ENCODE measurements at regions not wholly inside any gene's neighbourhood (a gene's known extent, or its start where the extent isn't known, plus 50 kb on each side); places are given as distances from the start of the nearest gene placed in this dataset.

DNA sequence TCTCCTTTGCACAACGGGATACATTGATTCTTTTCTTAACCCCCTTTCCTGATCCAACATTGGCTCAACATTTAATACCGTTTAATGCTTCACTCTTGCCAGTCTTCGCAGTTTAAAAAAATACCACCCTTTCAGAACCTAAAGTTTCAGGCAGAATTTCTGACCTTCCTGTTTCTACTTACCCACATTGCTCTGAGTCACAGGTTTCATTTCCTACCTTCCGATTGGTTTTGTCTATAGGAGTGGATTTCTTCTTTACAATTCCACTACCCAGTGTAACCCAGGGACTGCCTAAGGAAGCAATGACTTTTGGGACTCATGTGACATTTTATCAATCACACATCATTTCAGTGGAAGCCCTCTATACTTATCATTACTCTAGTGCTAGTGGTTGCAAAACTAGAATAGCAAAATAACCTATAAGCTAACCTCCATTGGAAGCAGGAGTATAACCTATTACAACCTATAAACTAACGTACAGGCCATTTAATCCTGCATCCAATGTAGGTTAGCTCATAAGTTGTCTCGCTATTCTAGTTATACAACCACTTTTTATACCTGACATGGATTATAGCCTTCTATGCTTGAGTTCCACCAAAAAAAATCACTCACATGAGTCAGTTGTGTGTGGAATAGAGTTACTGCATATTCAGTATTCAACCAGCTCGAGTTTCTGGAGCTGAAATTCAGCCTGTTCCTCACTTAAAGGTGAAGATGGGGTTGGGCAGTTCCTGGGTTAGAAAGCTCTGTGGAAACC, 64.9 kb upstream of the KITLG start:
- Histone ChIP-seq H3K27ac (replicated peaks; ENCODE audit: low read length) (no peak overlapping the region), H3K9me3 (replicated peaks in 1 of 2; ENCODE audit: control insufficient read depth in 2 of 2, insufficient read depth in 1 of 2, low read depth in 1 of 2, low read length in 2 of 2) (no peaks in the 10 kb centered on the region), H3K4me1 (ENCODE audit: control insufficient read depth in 2 of 2, insufficient read depth in 1 of 2, low read depth in 1 of 2, low read length in 2 of 2) (no peaks in the 10 kb centered on the region), H3K36me3 (replicated peaks in 1 of 2; ENCODE audit: control insufficient read depth in 2 of 2, insufficient read depth in 2 of 2, low read length in 2 of 2) (no peaks in the 10 kb centered on the region), H3K4ac (ENCODE audit: low read length) (no peak overlapping the region), H3K79me1 (ENCODE audit: low read depth, low read length) (no peaks in the 10 kb centered on the region), H3K9ac (ENCODE audit: low read depth, low read length, poor library complexity) (no peak overlapping the region), H3K14ac (ENCODE audit: low read length) (no peak overlapping the region), H3K18ac (ENCODE audit: low read length) (no peak overlapping the region), H3K23ac (ENCODE audit: low read depth, low read length, poor library complexity) (no peak overlapping the region), H3K4me3 (ENCODE audit: low read length in 2 of 2) (no peak overlapping the region), H2AK5ac (ENCODE audit: low read depth, low read length) (no peak overlapping the region), H3K4me2 (ENCODE audit: insufficient read depth, low read length, poor library complexity, severe bottlenecking) (no peak overlapping the region), H2BK15ac (ENCODE audit: low read length) (no peak overlapping the region), H2BK120ac (ENCODE audit: low read depth, low read length) (no peak overlapping the region), H3K27me3 (ENCODE audit: control insufficient read depth in 3 of 3, insufficient read depth in 3 of 3, low read depth in 1 of 3, low read length in 3 of 3) (no peaks in the 10 kb centered on the region), H2AFZ (ENCODE audit: low read length) (no peak overlapping the region), H4K8ac (ENCODE audit: low read depth, low read length) (no peak overlapping the region), H2BK5ac (ENCODE audit: low read length) (no peak overlapping the region), H2BK12ac (ENCODE audit: low read length) (no peak overlapping the region), H4K91ac (ENCODE audit: low read depth, low read length, poor library complexity) (no peak overlapping the region)
- DNase-seq (ENCODE audit: low spot score), result no peak
- no CpG with 5 or more reads among the region's 7 CpGs for WGBS, 2 donors (ENCODE audit: extremely low coverage in 2 of 2, insufficient read length in 2 of 2, insufficient replicate concordance in 1 of 2)

DNA sequence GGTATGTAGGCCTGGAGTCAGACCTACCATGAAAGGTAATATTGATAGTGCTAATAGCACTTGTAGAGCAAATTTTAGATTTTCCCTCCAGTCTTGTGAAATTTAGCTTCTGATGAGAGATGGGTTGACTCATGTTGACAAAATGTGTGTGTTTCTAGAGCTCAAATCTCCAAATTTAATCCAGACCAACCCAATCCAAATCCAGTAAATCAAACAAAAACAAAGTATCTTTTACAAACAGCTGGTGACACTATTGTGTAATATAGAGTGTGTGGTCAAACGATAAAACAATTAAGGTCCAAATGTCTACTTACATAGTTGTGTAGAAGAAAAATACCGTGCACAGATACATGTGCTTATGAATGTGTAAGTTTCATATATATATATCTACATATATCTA, 63.4 kb upstream of the KITLG start:
- H3K4me2 ChIP-seq (ENCODE audit: insufficient read depth, low read length, poor library complexity, severe bottlenecking), result no peak overlapping the region
- no peaks in the 10 kb centered on the region for H3K36me3 ChIP-seq (replicated peaks in 1 of 2; ENCODE audit: control insufficient read depth in 2 of 2, insufficient read depth in 2 of 2, low read length in 2 of 2)
- no peaks in the 10 kb centered on the region for H3K4me1 ChIP-seq (ENCODE audit: control insufficient read depth in 2 of 2, insufficient read depth in 1 of 2, low read depth in 1 of 2, low read length in 2 of 2)
- WGBS, 2 donors (ENCODE audit: extremely low coverage in 2 of 2, insufficient read length in 2 of 2, insufficient replicate concordance in 1 of 2), result no CpG with 5 or more reads among the region's 2 CpGs
- no peak overlapping the region for H3K27ac ChIP-seq (replicated peaks; ENCODE audit: low read length)
- H3K4me3 ChIP-seq (ENCODE audit: low read length in 2 of 2), result no peak overlapping the region
- no peaks in the 10 kb centered on the region for H3K27me3 ChIP-seq (ENCODE audit: control insufficient read depth in 3 of 3, insufficient read depth in 3 of 3, low read depth in 1 of 3, low read length in 3 of 3)
- no peak overlapping the region for H2BK15ac ChIP-seq (ENCODE audit: low read length)
- no peaks in the 10 kb centered on the region for H3K9me3 ChIP-seq (replicated peaks in 1 of 2; ENCODE audit: control insufficient read depth in 2 of 2, insufficient read depth in 1 of 2, low read depth in 1 of 2, low read length in 2 of 2)
- no peak overlapping the region for H3K14ac ChIP-seq (ENCODE audit: low read length)
- no peak overlapping the region for H2AFZ ChIP-seq (ENCODE audit: low read length)
- H4K8ac ChIP-seq (ENCODE audit: low read depth, low read length), result no peak overlapping the region
- H2BK5ac ChIP-seq (ENCODE audit: low read length), result no peak overlapping the region
- DNase-seq (ENCODE audit: low spot score), result no peak
- H3K23ac ChIP-seq (ENCODE audit: low read depth, low read length, poor library complexity), result no peak overlapping the region
- H3K79me1 ChIP-seq (ENCODE audit: low read depth, low read length), result no peaks in the 10 kb centered on the region
- no peak overlapping the region for H2BK12ac ChIP-seq (ENCODE audit: low read length)
- H3K9ac ChIP-seq (ENCODE audit: low read depth, low read length, poor library complexity), result no peak overlapping the region
- no peak overlapping the region for H2AK5ac ChIP-seq (ENCODE audit: low read depth, low read length)
- no peak overlapping the region for H3K18ac ChIP-seq (ENCODE audit: low read length)
- no peak overlapping the region for H2BK120ac ChIP-seq (ENCODE audit: low read depth, low read length)
- H4K91ac ChIP-seq (ENCODE audit: low read depth, low read length, poor library complexity), result no peak overlapping the region
- no peak overlapping the region for H3K4ac ChIP-seq (ENCODE audit: low read length)

GRCh38 chr12:88642675-88643431, 62.6 kb upstream of the KITLG start:
- Histone ChIP-seq H3K4ac (ENCODE audit: low read length) (no peak overlapping the region), H3K14ac (ENCODE audit: low read length) (no peak overlapping the region), H3K9me3 (replicated peaks in 1 of 2; ENCODE audit: control insufficient read depth in 2 of 2, insufficient read depth in 1 of 2, low read depth in 1 of 2, low read length in 2 of 2) (no peaks in the 10 kb centered on the region), H4K8ac (ENCODE audit: low read depth, low read length) (no peak overlapping the region), H3K4me1 (ENCODE audit: control insufficient read depth in 2 of 2, insufficient read depth in 1 of 2, low read depth in 1 of 2, low read length in 2 of 2) (no peaks in the 10 kb centered on the region), H2BK120ac (ENCODE audit: low read depth, low read length) (no peak overlapping the region), H3K18ac (ENCODE audit: low read length) (no peak overlapping the region), H4K91ac (ENCODE audit: low read depth, low read length, poor library complexity) (no peak overlapping the region), H3K27me3 (ENCODE audit: control insufficient read depth in 3 of 3, insufficient read depth in 3 of 3, low read depth in 1 of 3, low read length in 3 of 3) (no peaks in the 10 kb centered on the region), H3K4me2 (ENCODE audit: insufficient read depth, low read length, poor library complexity, severe bottlenecking) (no peak overlapping the region), H3K9ac (ENCODE audit: low read depth, low read length, poor library complexity) (no peak overlapping the region), H2AK5ac (ENCODE audit: low read depth, low read length) (no peak overlapping the region), H3K36me3 (replicated peaks in 1 of 2; ENCODE audit: control insufficient read depth in 2 of 2, insufficient read depth in 2 of 2, low read length in 2 of 2) (no peaks in the 10 kb centered on the region), H3K23ac (ENCODE audit: low read depth, low read length, poor library complexity) (no peak overlapping the region), H2BK5ac (ENCODE audit: low read length) (no peak overlapping the region), H3K79me1 (ENCODE audit: low read depth, low read length) (no peaks in the 10 kb centered on the region), H2BK12ac (ENCODE audit: low read length) (no peak overlapping the region), H3K4me3 (ENCODE audit: low read length in 2 of 2) (no peak overlapping the region), H2AFZ (ENCODE audit: low read length) (no peak overlapping the region), H3K27ac (replicated peaks; ENCODE audit: low read length) (no peak overlapping the region), H2BK15ac (ENCODE audit: low read length) (no peak overlapping the region)
- no CpG with 5 or more reads among the region's 1 CpG for WGBS, 2 donors (ENCODE audit: extremely low coverage in 2 of 2, insufficient read length in 2 of 2, insufficient replicate concordance in 1 of 2)
- DNase-seq (ENCODE audit: low spot score), result no peak

- H3K9ac ChIP-seq (ENCODE audit: low read depth, low read length, poor library complexity), result no peak overlapping the region
- no peak overlapping the region for H3K27ac ChIP-seq (replicated peaks; ENCODE audit: low read length)
- no peaks in the 10 kb centered on the region for H3K27me3 ChIP-seq (ENCODE audit: control insufficient read depth in 3 of 3, insufficient read depth in 3 of 3, low read depth in 1 of 3, low read length in 3 of 3)
- no peak overlapping the region for H3K14ac ChIP-seq (ENCODE audit: low read length)
- H2BK5ac ChIP-seq (ENCODE audit: low read length), result no peak overlapping the region
- H4K8ac ChIP-seq (ENCODE audit: low read depth, low read length), result no peak overlapping the region
- no peaks in the 10 kb centered on the region for H3K4me1 ChIP-seq (ENCODE audit: control insufficient read depth in 2 of 2, insufficient read depth in 1 of 2, low read depth in 1 of 2, low read length in 2 of 2)
- H2BK12ac ChIP-seq (ENCODE audit: low read length), result no peak overlapping the region
- no peak overlapping the region for H4K91ac ChIP-seq (ENCODE audit: low read depth, low read length, poor library complexity)
- peak overlapping the region; percentile 69 for H2AFZ ChIP-seq (ENCODE audit: low read length)
- H2AK5ac ChIP-seq (ENCODE audit: low read depth, low read length), result no peak overlapping the region
- H2BK120ac ChIP-seq (ENCODE audit: low read depth, low read length), result no peak overlapping the region
- H3K4ac ChIP-seq (ENCODE audit: low read length), result no peak overlapping the region
- H3K23ac ChIP-seq (ENCODE audit: low read depth, low read length, poor library complexity), result no peak overlapping the region
- H3K4me3 ChIP-seq (ENCODE audit: low read length in 2 of 2), result no peak overlapping the region
- no peaks in the 10 kb centered on the region for H3K36me3 ChIP-seq (replicated peaks in 1 of 2; ENCODE audit: control insufficient read depth in 2 of 2, insufficient read depth in 2 of 2, low read length in 2 of 2)
- no peak overlapping the region for H3K18ac ChIP-seq (ENCODE audit: low read length)
- DNase-seq (ENCODE audit: low spot score), result no peak
- no peaks in the 10 kb centered on the region for H3K9me3 ChIP-seq (replicated peaks in 1 of 2; ENCODE audit: control insufficient read depth in 2 of 2, insufficient read depth in 1 of 2, low read depth in 1 of 2, low read length in 2 of 2)
- no peaks in the 10 kb centered on the region for H3K79me1 ChIP-seq (ENCODE audit: low read depth, low read length)
- no CpG with 5 or more reads among the region's 6 CpGs for WGBS, 2 donors (ENCODE audit: extremely low coverage in 2 of 2, insufficient read length in 2 of 2, insufficient replicate concordance in 1 of 2)
- H2BK15ac ChIP-seq (ENCODE audit: low read length), result no peak overlapping the region
- no peak overlapping the region for H3K4me2 ChIP-seq (ENCODE audit: insufficient read depth, low read length, poor library complexity, severe bottlenecking)
Observed at GRCh38 chr12:88638966-88639760, 58.9 kb upstream of the KITLG start.

Measured in neuronal stem cell (in vitro differentiated cells).